H1 (cell line): ENCODE measurements at regions not wholly inside any gene's neighbourhood (a gene's known extent, or its start where the extent isn't known, plus 50 kb on each side); places are given as distances from the start of the nearest gene placed in this dataset.

ENCODE experiments used
- CTCF ChIA-PET: fragments of 300-600 bp; sonication (Branson Sonifier 250); formaldehyde crosslinking; loops from one replicate; lab custom pipeline; 2021; ENCODE audit not compliant: partially characterized antibody; lab: Charles Lee
- POLR2A ChIA-PET: fragments of 300-600 bp; sonication (Branson Sonifier 250); formaldehyde crosslinking; loops from one replicate; lab custom pipeline; 2021; ENCODE audit warnings: inconsistent platforms; ENCODE audit not compliant: partially characterized antibody; lab: Charles Lee
- DNase-seq, 2 experiments: peaks; one replicate each; pipeline versions ENCODE4 v3.0.0 to v3.0.0-alpha.2; 2010 to 2022; ENCODE audit warnings: low spot score in 2 of 2, low read depth in 1 of 2, mixed read lengths in 1 of 2
- FAIRE-seq: peaks from 2 replicates; lab custom pipeline; 2011; peaks lifted over from hg19 to GRCh38; lab: Jason Lieb, UNC
- H2AFZ ChIP-seq: 2 replicates; pipeline ENCODE4 v1.8.1; 2012; ENCODE audit warnings: low read length, inconsistent platforms
- H2AK5ac ChIP-seq: 2 replicates; pipeline ENCODE4 v1.6.1; 2013; ENCODE audit warnings: low read depth, low read length
- H2BK120ac ChIP-seq: replicated peaks from 2 replicates; pipeline ENCODE3; 2013; ENCODE audit warnings: low read depth, low read length, inconsistent platforms
- H2BK12ac ChIP-seq: 2 replicates; pipeline ENCODE4 v1.6.1; 2013; ENCODE audit warnings: low read depth, low read length
- H2BK15ac ChIP-seq: 2 replicates; pipeline ENCODE4 v1.6.1; 2013; ENCODE audit warnings: low read length
- H2BK20ac ChIP-seq: 2 replicates; pipeline ENCODE4 v1.6.1; 2013; ENCODE audit warnings: low read length
- H2BK5ac ChIP-seq: 2 replicates; pipeline ENCODE4 v1.6.1; 2013; ENCODE audit warnings: low read depth, low read length
- H3K14ac ChIP-seq: 2 replicates; pipeline ENCODE4 v1.6.1; 2013; ENCODE audit warnings: inconsistent platforms; ENCODE audit not compliant: insufficient read length
- H3K18ac ChIP-seq: 2 replicates; pipeline ENCODE4 v1.6.1; 2013; ENCODE audit warnings: low read length; ENCODE audit errors: extremely low read depth
- H3K23ac ChIP-seq: 2 replicates; pipeline ENCODE4 v1.6.1; 2013; ENCODE audit warnings: inconsistent platforms; ENCODE audit not compliant: insufficient read length
- H3K23me2 ChIP-seq: 2 replicates; pipeline ENCODE4 v1.6.1; 2013; ENCODE audit warnings: low read depth, low read length
- H3K27ac ChIP-seq: 2 replicates; pipeline ENCODE4 v1.6.1; 2011; ENCODE audit warnings: low read depth, low read length, inconsistent platforms
- H3K27me3 ChIP-seq, 4 experiments: replicated peaks in 1 of 4; 1 replicate in 1 of 4; 2 replicates in 3 of 4; pipeline versions ENCODE4 v1.6.1 to v1.8.1; 2011 to 2013; ENCODE audit warnings: low read length in 3 of 4, mild to moderate bottlenecking in 3 of 4, inconsistent platforms in 2 of 4, mixed read lengths in 2 of 4, moderate library complexity in 1 of 4; ENCODE audit not compliant: control insufficient read depth in 3 of 4, insufficient read depth in 3 of 4; ENCODE audit errors: extremely low read depth in 1 of 4
- H3K36me3 ChIP-seq, 4 experiments: 2 replicates each; pipeline versions ENCODE4 v1.6.1 to v1.8.1; 2011 to 2013; ENCODE audit warnings: mild to moderate bottlenecking in 4 of 4, low read length in 3 of 4, moderate library complexity in 2 of 4, control low read depth in 1 of 4, inconsistent platforms in 1 of 4; ENCODE audit not compliant: insufficient read depth in 4 of 4, control insufficient read depth in 2 of 4
- H3K4ac ChIP-seq: replicated peaks from 2 replicates; pipeline ENCODE3; 2013; ENCODE audit warnings: low read length, low read depth, mixed read lengths, inconsistent platforms; ENCODE audit not compliant: insufficient read length
- H3K4me1 ChIP-seq, 4 experiments: replicated peaks in 1 of 4; 1 replicate in 1 of 4; 2 replicates in 3 of 4; pipeline versions ENCODE4 v1.6.1 to v1.8.1; 2011 to 2013; ENCODE audit warnings: low read length in 3 of 4, inconsistent platforms in 2 of 4, mixed read lengths in 1 of 4; ENCODE audit not compliant: insufficient read depth in 4 of 4, control insufficient read depth in 3 of 4
- H3K4me2 ChIP-seq, 2 experiments: 2 replicates each; pipeline versions ENCODE4 v1.6.1 to v1.8.1; 2011 to 2013; ENCODE audit warnings: low read depth in 2 of 2, low read length in 2 of 2, control low read depth in 1 of 2, inconsistent platforms in 1 of 2, mild to moderate bottlenecking in 1 of 2; ENCODE audit not compliant: insufficient read depth in 1 of 2
- H3K4me3 ChIP-seq, 4 experiments: fragments of 200-600, 300-600 bp in 1 of 4; sonication (generic), shearing (Covaris generic), sonication (Bioruptor Twin) in 1 of 4; 2 replicates each; pipeline versions ENCODE4 v1.5.1 to v1.8.1; 2011 to 2016; ENCODE audit warnings: low read length in 4 of 4, low read depth in 3 of 4, control low read depth in 2 of 4, inconsistent platforms in 2 of 4, mild to moderate bottlenecking in 2 of 4, mixed read lengths in 1 of 4, moderate library complexity in 1 of 4; ENCODE audit not compliant: insufficient read depth in 2 of 4; ENCODE audit errors: extremely low read depth in 1 of 4
- H3K56ac ChIP-seq: replicated peaks from 2 replicates; pipeline ENCODE3; 2013; ENCODE audit warnings: low read depth, mild to moderate bottlenecking, mixed read lengths, low read length, inconsistent platforms; ENCODE audit not compliant: insufficient read length
- H3K79me1 ChIP-seq: 2 replicates; pipeline ENCODE4 v1.6.1; 2013; ENCODE audit warnings: low read depth, low read length, control low read depth
- H3K79me2 ChIP-seq, 2 experiments: 2 replicates each; pipeline versions ENCODE4 v1.6.1 to v1.8.1; 2012 to 2013; ENCODE audit warnings: low read length in 2 of 2, mild to moderate bottlenecking in 2 of 2, inconsistent platforms in 1 of 2; ENCODE audit not compliant: insufficient read depth in 2 of 2, control insufficient read depth in 1 of 2
- H3K9ac ChIP-seq, 4 experiments: replicated peaks in 1 of 4; 1 replicate in 1 of 4; 2 replicates in 3 of 4; pipeline versions ENCODE4 v1.6.1 to v1.8.1; 2011 to 2013; ENCODE audit warnings: low read depth in 3 of 4, low read length in 3 of 4, control low read depth in 2 of 4, mild to moderate bottlenecking in 2 of 4, moderate library complexity in 2 of 4, inconsistent platforms in 1 of 4; ENCODE audit errors: extremely low read depth in 1 of 4
- H3K9me3 ChIP-seq, 2 experiments: 2 replicates each; pipeline versions ENCODE4 v1.6.1 to v1.8.1; 2012 to 2013; ENCODE audit warnings: mild to moderate bottlenecking in 2 of 2, moderate library complexity in 2 of 2, control low read depth in 1 of 2, inconsistent platforms in 1 of 2, low read depth in 1 of 2, low read length in 1 of 2, mixed read lengths in 1 of 2; ENCODE audit not compliant: insufficient read depth in 2 of 2
- H4K20me1 ChIP-seq, 2 experiments: replicated peaks in 1 of 2; 2 replicates each; pipeline versions ENCODE3 to v1.8.1; 2011 to 2013; ENCODE audit warnings: inconsistent platforms in 2 of 2, low read length in 2 of 2, mild to moderate bottlenecking in 1 of 2; ENCODE audit not compliant: insufficient read depth in 2 of 2, control insufficient read depth in 1 of 2
- H4K5ac ChIP-seq: 2 replicates; pipeline ENCODE4 v1.6.1; 2013; ENCODE audit warnings: low read length, low read depth, mixed read lengths, inconsistent platforms; ENCODE audit not compliant: insufficient read length
- H4K8ac ChIP-seq: 2 replicates; pipeline ENCODE4 v1.8.0; 2013; ENCODE audit warnings: mild to moderate bottlenecking, moderate library complexity, low read length, inconsistent platforms; ENCODE audit not compliant: insufficient read depth; ENCODE audit errors: extremely low read depth
- H4K91ac ChIP-seq: replicated peaks from 2 replicates; pipeline ENCODE3; 2013; ENCODE audit warnings: low read length, mixed read lengths, inconsistent platforms; ENCODE audit not compliant: insufficient read length
- ASH2L ChIP-seq: fragments of 200-600, 300-600 bp; sonication (generic); IDR thresholded peaks from one replicate; pipeline ENCODE4 v1.7.1; 2017; ENCODE audit warnings: low read length
- CBX5 ChIP-seq: fragments of 300-800, 300-1000 bp; sonication (generic); IDR thresholded peaks from 2 replicates; pipeline ENCODE4 v1.7.1; 2016; ENCODE audit warnings: antibody characterized with exemption, low read length, low read depth
- CTBP2 ChIP-seq: IDR thresholded peaks from 2 replicates; pipeline ENCODE4 v1.7.0; 2011; ENCODE audit warnings: borderline replicate concordance, mild to moderate bottlenecking, moderate library complexity, mixed read lengths, low read length; ENCODE audit not compliant: insufficient read depth, insufficient read length
- HDAC6 ChIP-seq: IDR thresholded peaks from one replicate; pipeline ENCODE4 v1.7.1; 2012; ENCODE audit warnings: low read depth, mild to moderate bottlenecking, inconsistent platforms, low read length, moderate library complexity
- JUND ChIP-seq: IDR thresholded peaks from 2 replicates; pipeline ENCODE4 v1.6.1; 2011; ENCODE audit warnings: mild to moderate bottlenecking, improper control_type of control experiment, low read length
- KDM1A ChIP-seq: fragments of 200-600, 300-600 bp; sonication (generic); IDR thresholded peaks from 2 replicates; pipeline ENCODE4 v1.7.1; 2016; ENCODE audit warnings: mild to moderate bottlenecking, low read length, borderline replicate concordance
- KDM4A ChIP-seq: IDR thresholded peaks from one replicate; pipeline ENCODE4 v1.7.1; 2012; ENCODE audit warnings: low read depth, mild to moderate bottlenecking, moderate library complexity, low read length, inconsistent platforms; ENCODE audit not compliant: severe bottlenecking
- NRF1 ChIP-seq: IDR thresholded peaks from 2 replicates; pipeline ENCODE4 v1.6.1; 2011; ENCODE audit warnings: mild to moderate bottlenecking, low read depth, low read length, improper control_type of control experiment
- SAP30 ChIP-seq: fragments of 300-600 bp; sonication (generic); IDR thresholded peaks from 2 replicates; pipeline ENCODE4 v1.7.1; 2012; ENCODE audit warnings: low read length, moderate library complexity, mild to moderate bottlenecking, inconsistent platforms; ENCODE audit not compliant: insufficient read depth, insufficient replicate concordance
- TAF1 ChIP-seq: IDR thresholded peaks from 2 replicates; pipeline ENCODE4 v1.6.1; 2011; ENCODE audit warnings: mild to moderate bottlenecking, low read depth, low read length
- TBP ChIP-seq: IDR thresholded peaks from 2 replicates; pipeline ENCODE4 v1.6.1; 2011; ENCODE audit warnings: low read depth, low read length, improper control_type of control experiment
- YY1 ChIP-seq: IDR thresholded peaks from 2 replicates; pipeline ENCODE4 v1.6.1; 2011; ENCODE audit warnings: low read depth, mild to moderate bottlenecking, low read length
- WGBS, 2 experiments: shearing (Covaris generic) in 1 of 2; methylation state at CpG; one replicate each; pipeline versions ENCODE4 v1.1.6 to v1.1.7; 2013 to 2015; ENCODE audit warnings: low lambda C conversion rate in 2 of 2, mixed read lengths in 2 of 2, inconsistent platforms in 1 of 2, low coverage in 1 of 2, missing lambda C conversion rate in 1 of 2; ENCODE audit not compliant: insufficient replicate concordance in 2 of 2, insufficient coverage in 1 of 2, insufficient read length in 1 of 2; ENCODE audit errors: extremely low coverage in 1 of 2, missing lambda C conversion rate in 1 of 2; 5-methylcytosine and 5-hydroxymethylcytosine counted together

DNA sequence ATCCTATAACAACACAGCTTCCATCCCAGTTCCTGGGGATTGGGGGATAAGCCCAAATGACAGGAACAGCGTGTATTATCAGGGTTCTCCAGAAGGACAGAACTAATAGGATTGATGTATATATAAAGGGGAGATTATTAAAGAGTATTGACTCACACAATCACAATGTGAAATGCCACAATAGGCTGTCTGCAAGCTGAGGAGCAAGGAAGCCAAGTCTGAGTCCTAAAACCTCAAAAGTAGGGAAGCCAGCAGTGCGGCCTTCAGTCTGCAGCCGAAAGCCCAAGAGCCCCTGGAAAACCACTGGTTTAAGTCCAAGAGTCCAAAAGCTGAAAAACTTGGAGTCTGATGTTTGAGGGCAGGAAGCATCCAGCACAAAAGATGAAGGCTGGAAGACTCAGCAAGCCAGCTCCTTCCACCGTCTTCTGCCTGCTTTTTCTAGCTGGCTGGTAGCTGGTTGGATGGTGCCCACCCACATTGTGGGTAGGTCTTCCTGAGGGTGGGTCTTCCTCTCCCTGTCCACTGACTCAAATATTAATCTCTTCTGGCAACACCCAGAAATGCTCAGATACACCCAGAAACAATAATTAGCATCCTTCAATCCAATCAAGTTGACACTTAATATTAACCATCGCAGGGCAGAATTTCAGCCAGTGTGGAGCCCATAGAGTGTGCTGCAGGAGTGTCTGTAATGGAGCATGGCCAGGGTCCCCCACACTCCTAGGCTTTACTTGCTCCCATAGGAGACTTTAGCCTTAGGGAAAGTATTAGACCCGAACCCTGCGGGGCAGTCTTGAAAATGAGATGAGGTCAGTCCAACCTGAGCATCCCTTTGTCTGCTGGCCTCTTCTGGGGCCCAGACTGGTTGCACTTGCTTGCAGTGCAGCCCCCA, 111.1 kb downstream of the SINHCAF start:
- H4K5ac ChIP-seq: no peak overlapping the region
- no peak for DNase-seq
- no peak overlapping the region for H3K56ac ChIP-seq
- H3K14ac ChIP-seq: no peak overlapping the region
- H3K9ac ChIP-seq: no peak overlapping the region
- no peaks in the 10 kb centered on the region for H3K79me2 ChIP-seq
- ChIA-PET CTCF (interaction anchor here (1.8 to 20.4 kb wide), 3 partner anchors 12 to 25 kb away, joined by 3 to 231 read pairs (median 25); no protein-coding TSS in a partner anchor), POLR2A (interaction anchor here (1.5 kb wide), 1 partner anchor 13 kb away, joined by 3 read pairs; no protein-coding TSS in a partner anchor)
- peaks cover 3 to 16% (median 8%) of the 10 kb centered on the region in 4 experiments for H3K4me1 ChIP-seq
- no peaks in the 10 kb centered on the region for H3K36me3 ChIP-seq
- no peak overlapping the region for H4K8ac ChIP-seq
- H3K23ac ChIP-seq: no peak overlapping the region
- no peak overlapping the region for H3K18ac ChIP-seq
- H2BK5ac ChIP-seq: no peak overlapping the region; the same call in 1 of the 2 replicates
- H3K23me2 ChIP-seq: no peaks in the 10 kb centered on the region
- no peak overlapping the region for H3K4ac ChIP-seq
- WGBS, 2 experiments: 94% methylated on average over 7 of the region's 7 CpGs; no CpG with 5 or more reads in 1 of the 2 experiments
- H2BK120ac ChIP-seq: no peak overlapping the region
- H2BK20ac ChIP-seq: no peak overlapping the region
- H3K27me3 ChIP-seq: no peaks in the 10 kb centered on the region
- no peaks in the 10 kb centered on the region for H3K79me1 ChIP-seq
- no peak overlapping the region for H3K4me3 ChIP-seq
- H4K20me1 ChIP-seq: no peaks in the 10 kb centered on the region
- H3K9me3 ChIP-seq: no peaks in the 10 kb centered on the region
- H2AFZ ChIP-seq: no peak overlapping the region
- no peak for FAIRE-seq
- no peak overlapping the region for H3K27ac ChIP-seq
- H4K91ac ChIP-seq: no peak overlapping the region
- no peak overlapping the region for H2BK15ac ChIP-seq
- H2AK5ac ChIP-seq: no peak overlapping the region
- no peak overlapping the region for H2BK12ac ChIP-seq
- no peak overlapping the region for H3K4me2 ChIP-seq
- TF ChIP-seq YY1 (no peak), CBX5 (no peak), JUND (no peak), CTBP2 (no peak), KDM4A (no peak), HDAC6 (no peak), TBP (no peak), ASH2L (no peak), TAF1 (no peak), SAP30 (no peak), KDM1A (no peak), NRF1 (no peak)
